ENCODE measurements at regions not wholly inside any gene's neighbourhood (a gene's known extent, or its start where the extent isn't known, plus 50 kb on each side); places are given as distances from the start of the nearest gene placed in this dataset.

DNA sequence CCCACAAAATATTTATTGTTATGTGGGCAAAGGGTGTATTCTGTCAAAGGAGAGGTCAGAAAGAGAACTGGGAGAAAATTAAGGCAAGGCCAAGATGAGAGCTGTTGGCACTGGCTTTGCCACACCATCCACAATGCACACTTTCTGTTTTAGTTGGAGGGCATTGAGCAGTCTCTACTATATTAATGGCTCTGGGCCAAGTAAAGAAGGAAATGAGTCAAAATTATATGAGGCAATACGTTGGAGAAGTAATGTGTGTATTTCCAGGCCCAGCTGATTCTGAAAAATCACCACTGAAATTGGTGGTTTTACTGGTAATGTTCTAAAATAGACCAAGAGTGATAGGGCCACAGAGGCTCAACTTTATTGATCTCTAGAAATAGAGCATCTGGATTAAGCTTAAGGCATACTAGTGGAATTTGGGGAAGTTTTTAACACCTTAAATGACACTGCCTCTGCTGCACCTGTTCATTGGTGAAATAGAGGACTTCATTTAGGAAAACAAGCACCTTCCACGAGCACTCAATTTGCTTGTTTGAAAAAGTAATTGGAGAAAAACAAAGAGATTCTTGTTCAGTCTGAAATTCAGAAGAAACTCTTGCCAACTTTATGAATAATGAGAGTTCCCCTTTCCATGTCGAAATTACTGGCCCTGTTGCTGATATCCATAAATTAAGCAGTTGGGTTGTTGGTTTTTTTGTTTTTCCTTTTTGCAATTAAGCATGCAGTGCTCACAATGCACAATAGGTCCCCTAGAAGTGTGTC lies 424.9 kb downstream of the ADGRL2 start:
- TF ChIP-seq EZH2phosphoT487 (IDR thresholded peaks at IDR 0.05): no peak
- TF ChIP-seq, protein P1, sequence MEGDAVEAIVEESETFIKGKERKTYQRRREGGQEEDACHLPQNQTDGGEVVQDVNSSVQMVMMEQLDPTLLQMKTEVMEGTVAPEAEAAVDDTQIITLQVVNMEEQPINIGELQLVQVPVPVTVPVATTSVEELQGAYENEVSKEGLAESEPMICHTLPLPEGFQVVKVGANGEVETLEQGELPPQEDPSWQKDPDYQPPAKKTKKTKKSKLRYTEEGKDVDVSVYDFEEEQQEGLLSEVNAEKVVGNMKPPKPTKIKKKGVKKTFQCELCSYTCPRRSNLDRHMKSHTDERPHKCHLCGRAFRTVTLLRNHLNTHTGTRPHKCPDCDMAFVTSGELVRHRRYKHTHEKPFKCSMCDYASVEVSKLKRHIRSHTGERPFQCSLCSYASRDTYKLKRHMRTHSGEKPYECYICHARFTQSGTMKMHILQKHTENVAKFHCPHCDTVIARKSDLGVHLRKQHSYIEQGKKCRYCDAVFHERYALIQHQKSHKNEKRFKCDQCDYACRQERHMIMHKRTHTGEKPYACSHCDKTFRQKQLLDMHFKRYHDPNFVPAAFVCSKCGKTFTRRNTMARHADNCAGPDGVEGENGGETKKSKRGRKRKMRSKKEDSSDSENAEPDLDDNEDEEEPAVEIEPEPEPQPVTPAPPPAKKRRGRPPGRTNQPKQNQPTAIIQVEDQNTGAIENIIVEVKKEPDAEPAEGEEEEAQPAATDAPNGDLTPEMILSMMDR (IDR thresholded peaks at IDR 0.05): no peak
